GM21423 (cell line): ENCODE measurements at regions not wholly inside any gene's neighbourhood (a gene's known extent, or its start where the extent isn't known, plus 50 kb on each side); places are given as distances from the start of the nearest gene placed in this dataset.
"Not testable (repeated sequence)": the region's sequence is repeated elsewhere in the genome, so short reads cannot be mapped to it uniquely, and the experiment has no call there.

ENCODE experiments used
- ATAC-seq: cut with Tn5 transposase; IDR thresholded peaks from one replicate; pipeline ENCODE4 v1.9.1; 2021; ENCODE audit warnings: mild to moderate bottlenecking, moderate library complexity; ENCODE audit not compliant: unreplicated experiment

DNA sequence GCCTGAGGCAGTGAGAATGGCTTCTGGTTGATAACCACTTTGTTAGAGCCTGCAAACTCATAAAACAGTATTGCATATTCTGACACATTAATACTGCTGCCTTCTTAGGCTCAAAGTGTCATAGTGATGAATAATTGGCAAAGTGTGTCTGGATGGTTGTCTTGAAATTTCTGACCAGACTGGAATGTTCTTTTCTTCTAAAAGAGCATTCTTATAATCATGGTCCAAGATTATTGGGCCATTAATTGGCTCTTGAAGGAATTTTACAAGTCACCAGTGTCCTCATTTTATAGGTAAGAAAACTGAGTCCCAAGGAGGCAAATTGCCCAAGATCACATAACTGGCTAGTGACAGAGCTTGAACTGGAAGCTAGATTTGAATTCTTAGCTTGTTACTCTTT lies 111.7 kb downstream of the PCSK1 start:
- no peak for ATAC-seq

DNA sequence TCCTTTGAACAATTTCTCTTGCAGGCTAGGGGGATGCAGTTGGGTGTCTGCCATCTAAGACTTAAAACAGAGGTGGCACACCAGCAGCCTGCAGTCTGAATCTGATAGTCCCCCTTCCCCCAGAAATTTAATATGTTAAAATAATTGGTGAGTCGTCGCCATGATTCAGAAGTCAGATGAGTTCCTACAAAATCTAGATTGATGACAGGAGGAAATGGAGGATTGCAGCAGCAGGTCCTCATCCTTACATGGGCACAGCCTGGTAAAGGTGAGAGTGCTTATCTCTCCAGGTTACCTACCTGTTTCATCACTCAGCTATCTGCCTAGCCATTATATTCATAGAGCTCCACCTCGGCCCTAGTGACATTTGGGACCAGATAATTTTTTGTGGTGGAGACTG lies 112.3 kb downstream of the PCSK1 start:
- no peak for ATAC-seq

DNA sequence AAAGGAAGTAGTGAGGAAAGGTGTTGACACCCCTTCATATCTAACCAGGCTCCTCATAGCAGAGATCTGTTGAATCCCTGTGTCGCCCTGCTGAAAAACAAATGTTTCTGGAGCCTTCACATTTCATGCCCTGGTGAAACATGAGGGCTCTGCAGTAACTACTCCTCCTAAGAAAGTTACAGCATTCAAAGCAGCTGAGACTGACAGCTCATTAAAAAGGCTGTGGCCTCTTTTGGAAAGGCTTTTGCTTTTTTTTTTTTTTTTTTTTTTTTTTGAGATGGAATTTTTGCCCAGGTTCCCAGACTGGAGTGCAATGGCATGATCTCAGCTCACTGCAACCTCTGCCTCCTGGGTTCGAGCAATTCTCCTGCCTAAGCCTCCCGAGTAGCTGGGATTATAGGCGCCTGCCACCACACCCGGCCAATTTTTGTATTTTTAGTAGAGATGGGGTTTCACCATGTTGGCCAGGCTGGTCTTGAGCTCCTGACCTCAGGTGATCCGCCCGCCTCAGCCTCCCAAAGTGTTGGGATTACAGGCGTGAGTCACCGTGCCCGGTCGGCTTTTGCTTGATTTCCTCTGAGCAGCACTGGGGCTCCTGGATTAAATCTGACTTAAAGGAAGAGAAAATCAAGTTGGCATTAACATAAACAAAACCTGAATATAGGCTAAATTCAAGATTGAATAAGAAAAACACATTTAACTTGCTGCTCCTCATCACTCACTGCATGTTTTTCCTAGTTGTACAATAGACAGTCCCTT lies 112.9 kb downstream of the PCSK1 start:
- not testable (repeated sequence) for ATAC-seq

DNA sequence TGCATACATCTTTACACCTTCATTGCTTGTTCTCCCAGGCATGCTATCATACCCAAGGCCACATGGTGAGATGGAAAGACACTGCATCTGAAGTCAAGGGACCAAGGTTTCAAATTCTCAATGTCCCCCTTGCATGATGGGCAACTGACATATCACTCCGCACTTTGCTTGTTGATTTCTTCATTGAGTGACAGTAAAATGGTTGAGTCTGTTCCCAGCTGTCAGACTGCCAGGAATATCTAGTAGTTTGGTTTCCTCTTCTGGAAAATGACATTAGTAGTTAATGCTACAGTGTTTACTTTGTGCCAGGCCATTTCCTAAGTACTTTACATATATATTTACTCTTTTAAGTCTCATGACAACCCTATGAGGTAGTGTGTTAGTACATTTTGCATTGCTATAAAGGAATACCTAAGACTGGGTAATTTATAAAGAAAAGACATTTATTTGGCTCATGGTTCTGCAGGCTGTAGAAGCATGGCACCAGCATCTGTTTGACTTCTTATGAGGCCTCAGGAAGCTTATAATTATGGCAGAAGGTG lies 114.4 kb downstream of the PCSK1 start:
- ATAC-seq: no peak

DNA sequence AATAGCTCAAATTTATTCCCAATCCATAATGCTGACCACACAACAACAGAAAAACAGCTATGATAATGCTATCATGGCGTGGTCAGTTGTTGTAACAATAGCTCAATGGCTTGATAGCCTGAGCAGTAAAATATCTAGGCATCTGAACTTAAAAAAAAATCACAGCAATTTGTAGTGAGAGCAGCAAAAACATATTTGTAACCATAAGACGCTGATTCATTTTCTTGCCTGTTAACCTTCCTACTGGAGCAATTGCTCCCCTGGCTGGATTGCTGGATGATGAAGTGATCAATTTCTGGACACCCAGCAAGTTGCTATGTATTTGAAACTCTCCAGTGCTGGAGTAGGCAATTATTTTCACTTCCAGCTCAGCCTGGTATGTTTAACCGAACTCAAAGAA lies 115.1 kb downstream of the PCSK1 start:
- ATAC-seq: no peak

DNA sequence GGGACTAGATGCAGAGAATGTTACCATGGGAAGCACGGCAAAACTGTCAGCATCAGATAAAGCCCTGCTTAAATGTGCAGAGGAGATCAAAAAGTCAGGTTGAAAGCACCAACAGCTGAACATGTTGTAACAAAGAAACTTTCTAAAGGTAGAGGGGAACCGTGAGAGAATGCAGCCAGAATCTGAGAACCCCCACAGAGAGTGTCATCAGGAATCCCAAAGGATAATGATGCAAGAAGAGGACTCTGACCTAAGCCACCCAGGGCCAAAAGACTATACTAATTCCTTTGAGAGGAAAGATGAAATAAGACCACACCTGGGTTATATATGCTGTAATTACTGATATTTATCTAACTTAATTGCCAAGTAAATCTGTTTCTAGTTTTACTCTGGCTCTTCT lies 116.6 kb downstream of the PCSK1 start:
- no peak for ATAC-seq

DNA sequence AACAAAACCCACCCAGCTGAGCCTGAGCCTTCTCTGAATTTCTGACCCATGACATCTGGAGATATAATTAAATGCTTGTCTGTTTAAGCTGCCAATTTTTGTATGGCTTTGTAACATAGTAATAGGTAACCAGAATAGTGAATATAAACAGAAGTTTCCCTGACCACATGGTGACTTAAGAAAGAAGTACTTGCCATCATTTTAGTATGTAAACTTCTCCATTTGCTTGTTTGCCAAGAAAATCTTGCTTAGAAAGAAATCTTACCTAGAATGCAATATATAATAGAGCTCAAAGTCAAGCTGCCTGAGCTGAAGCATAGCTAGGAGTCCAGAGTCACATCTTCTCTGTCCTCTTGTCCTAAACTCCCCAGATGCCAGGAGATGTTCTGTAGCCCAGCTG lies 117.0 kb downstream of the PCSK1 start:
- no peak for ATAC-seq

DNA sequence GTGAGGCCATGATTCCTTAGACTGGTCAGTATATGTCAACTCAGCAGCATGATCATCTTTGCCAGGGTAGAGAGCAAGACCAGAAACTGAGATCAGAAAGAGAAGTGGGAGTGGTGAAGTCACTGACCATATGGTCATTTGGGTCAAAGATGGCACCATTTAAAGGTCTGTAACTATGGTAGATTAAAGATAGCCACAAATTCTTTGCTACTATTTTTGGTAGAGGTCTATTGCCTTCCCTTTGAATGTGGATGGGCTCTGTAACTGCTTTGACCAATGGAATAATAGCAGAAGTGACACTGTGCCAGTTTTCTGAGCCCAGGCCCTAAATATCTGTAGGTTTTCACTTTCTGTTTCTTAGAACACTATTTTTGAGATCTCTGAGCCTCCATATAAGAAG lies 117.6 kb downstream of the PCSK1 start:
- peak; percentile 51 for ATAC-seq

DNA sequence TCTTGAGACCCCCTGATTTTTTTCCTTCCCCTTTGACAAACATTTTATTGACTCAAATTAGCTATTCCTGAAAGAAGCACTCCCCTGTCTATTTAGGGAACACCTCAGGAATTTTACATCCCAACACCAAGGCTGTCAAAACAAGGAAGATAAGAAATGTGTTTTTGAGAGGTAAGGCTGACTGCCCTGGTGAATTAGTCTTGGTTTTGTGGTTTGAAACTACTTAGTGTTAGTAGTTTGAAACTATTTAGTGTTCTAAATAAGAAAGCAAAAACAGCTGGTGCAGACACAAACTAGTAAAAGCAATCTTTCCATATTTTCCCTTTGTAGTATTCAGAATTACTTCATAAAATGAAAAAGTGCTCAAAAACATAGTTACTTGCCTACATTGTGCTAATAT lies 120.7 kb downstream of the PCSK1 start:
- no peak for ATAC-seq

DNA sequence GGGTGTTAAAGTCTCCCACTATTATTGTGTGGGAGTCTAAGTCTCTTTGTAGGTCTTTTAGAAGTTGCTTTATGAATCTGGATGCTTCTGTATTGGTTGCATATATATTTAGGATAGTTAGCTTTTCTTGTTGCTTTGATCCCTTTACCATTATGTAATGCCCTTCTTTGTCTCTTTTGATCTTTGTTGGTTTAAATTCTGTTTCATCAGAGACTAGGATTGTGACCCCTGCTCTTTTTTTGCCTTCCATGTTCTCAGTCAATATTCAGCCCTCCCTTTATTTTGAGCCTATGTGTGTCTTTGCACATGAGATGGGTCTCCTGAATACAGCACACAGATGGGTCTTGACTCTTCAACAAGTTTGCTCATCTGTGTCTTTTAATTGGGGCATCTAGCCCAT lies 126.0 kb downstream of the PCSK1 start:
- not testable (repeated sequence) for ATAC-seq

DNA sequence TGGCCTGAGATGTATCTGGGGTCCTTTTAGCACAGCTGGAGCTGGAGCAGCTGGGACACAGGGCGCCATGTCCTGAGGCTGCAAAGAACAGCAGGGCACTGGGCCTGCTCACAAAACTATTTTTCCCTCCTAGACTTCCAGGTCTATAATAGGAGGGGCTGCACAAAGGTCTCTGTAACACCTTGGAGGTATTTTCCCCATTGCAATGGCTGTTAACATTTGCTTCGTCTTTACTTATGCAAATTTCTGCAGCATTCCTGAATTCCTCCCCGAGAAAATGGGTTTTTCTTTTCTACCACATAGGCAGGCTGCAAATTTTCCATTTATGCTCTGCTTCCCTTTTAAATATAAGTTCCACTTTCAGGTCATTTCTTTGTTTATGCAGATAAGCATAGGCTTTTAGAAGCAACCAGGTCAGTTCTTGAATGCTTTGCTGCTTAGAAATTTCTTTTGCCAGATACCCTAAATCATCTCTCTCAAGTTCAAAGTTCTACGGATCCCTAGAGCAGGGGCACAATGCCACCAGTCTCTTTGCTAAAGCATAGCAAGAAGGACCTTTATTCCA lies 130.8 kb downstream of the PCSK1 start:
- no peak for ATAC-seq

DNA sequence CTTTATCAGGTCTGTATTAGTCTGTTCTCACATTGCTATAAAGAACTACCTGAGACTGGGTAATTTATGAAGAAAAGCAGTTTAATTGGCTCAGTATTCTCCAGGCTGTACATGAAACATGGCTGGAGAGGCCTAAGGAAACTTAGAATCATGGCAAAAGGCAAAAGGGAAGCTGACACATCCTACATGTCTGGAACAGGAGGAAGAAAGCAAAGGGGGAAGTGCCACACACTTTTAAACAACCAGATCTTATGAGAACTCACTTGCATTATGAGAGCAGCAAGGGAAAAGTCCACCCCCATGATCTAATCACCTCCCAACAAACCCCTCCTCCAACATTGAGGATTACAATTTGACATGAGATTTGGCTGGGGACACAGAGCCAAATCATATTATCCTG lies 132.1 kb downstream of the PCSK1 start:
- no peak for ATAC-seq

DNA sequence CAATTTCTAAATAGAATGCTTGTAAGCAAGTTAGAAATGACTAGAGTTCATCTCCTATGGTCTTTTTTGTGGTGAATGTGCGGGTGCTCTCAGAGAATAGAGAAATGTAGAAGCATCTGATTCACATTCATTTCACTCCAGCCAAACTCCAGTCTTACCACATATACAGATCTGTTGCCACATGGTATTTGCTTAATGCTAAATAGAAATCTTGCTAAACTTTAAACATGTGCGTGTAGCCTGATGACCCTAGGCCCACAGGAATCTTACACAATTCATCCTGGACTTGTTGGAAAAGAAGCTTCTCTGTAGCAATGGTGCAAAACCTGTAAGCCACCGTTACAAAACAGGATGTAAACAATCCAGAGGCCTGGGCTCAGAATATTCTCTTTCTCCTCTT lies 135.2 kb downstream of the PCSK1 start:
- ATAC-seq: no peak

DNA sequence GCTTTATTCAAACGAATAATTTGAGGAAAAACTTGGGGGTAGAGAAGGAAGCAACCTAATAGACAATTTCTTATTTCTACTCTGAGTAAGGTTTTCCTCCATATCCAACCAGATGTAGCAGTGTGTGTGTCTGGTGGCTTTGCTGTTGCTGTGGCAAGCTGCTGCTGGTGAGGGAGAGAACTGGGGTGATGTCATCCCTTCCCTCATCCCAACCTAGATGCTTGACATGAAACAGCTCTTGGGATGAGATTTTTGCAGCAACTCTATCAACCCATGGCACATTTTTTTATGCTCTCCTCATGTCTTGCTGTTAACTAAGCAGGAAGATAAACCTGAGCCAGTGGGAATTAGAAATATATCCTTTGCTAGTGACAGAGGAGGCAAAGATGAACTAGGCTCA lies 135.8 kb downstream of the PCSK1 start:
- ATAC-seq: no peak

DNA sequence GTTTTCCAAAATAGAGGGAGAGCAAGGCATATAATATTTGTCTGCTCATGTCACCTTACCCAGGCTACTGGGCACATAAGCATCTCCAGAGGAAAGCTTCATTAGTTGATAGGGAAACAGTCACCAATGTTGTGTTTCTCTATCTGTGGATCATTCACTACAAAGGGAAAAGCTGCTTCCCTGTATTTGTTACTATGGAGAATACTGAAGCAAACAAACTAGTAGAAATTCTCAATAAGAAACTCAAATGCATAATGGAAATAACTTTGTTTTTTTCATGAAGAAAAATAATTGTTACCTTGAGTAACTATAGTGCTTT lies 138.2 kb downstream of the PCSK1 start:
- no peak for ATAC-seq

DNA sequence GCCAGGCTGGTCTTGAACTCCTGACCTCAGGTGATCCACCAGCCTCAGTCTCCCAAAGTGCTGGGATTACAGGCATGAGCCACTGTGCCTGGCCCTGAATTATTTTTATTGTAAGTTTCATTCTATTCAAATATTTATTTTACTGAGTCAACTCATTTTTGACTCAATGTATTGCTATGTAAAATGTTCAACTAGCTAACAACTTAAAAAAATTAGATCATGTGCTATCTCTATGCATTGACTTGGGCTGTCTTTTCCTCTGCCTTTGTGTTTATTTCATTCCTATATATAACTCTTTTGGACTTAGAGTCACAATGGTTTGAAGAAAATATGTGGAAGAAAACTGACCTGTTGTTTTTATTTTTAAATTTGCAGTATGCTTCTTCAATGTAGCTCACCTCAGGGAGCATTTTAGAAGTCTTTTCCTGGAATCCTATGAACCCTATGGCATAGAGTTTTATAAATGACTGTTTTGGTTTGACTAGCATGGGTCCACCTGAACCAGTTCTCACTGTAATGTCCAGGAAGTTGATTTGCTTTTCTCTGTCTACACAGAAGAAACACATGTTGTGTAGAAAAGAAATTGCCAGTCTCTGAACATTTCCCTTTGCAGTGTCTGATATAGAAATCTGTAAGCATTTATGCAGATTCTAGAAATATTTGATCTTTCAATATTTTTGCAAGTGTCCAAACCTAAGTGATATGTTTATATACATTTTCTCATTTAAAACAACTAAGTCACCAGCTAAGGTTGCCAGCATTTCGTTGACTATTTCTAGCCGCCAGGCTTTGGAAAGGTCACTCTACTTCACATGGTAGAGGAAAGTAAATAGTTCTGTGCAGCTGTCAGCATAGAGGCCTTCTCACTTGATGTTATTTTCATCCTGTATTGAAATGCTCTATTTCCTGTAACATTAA lies 138.8 kb downstream of the PCSK1 start:
- no peak for ATAC-seq

DNA sequence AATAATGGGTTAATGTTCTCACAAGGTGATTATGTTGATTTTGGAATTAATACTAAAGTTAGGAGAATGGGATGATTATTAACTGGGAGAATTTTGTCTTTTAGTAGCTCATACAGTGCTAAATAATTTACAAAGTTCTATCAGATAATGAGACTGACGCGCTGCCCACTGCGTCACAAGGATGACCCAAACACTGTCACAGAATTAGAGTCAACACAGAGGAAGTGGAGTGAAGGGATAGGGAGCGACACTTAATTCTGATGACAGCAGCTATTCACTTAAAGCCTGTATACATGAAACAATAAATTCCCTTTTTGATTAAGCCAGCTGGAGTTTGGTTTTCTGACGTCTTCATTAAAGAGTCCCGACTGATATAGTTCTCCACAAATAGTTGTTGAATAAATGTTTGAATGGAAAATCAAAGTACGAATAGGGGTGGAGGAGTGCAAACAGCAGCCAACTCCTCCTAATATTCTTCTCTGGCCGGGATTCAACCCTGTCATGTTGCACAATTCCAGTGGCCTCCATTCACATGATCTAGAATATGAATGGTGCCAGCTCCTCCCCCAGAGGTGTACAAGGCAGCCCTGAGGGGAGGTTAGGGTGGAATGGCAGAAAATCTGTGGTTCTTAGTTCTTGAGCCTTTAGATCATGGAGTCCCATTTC lies 140.3 kb downstream of the PCSK1 start:
- no peak for ATAC-seq

DNA sequence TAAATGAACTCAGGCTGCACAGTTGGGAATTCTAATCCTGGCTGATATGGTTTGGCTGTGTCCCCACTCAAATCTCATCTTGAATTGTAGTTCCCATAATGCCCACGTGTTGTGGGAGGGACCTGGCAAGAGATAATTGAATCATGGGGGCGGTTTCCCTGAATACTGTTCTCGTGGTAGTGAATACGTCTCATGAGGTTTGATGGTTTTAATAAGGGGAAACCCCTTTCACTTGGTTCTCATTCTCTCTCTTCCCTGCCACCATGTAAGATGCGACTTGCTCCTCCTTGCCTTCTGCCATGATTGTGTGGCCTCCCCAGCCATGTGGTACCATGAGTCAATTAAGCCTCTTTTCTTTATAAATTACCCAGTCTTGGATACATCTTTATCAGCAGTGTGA lies 143.8 kb downstream of the PCSK1 start:
- ATAC-seq: not testable (repeated sequence)

DNA sequence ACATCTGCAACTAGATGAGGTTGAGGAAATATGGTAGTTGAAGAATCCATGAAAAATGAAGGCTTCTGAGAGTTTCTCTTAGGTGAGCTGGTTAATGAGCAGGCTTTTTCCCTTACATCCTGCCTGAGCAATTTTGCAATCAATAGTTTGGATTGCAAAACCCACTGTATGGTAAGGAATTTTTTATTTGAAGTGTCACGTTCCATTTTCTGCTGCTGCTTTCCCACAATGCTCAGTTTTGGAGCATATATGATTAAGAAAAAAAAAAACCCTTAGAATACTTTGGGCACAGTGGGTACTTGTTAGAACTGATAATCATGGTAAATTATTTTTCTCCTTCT lies 144.2 kb downstream of the PCSK1 start:
- no peak for ATAC-seq

DNA sequence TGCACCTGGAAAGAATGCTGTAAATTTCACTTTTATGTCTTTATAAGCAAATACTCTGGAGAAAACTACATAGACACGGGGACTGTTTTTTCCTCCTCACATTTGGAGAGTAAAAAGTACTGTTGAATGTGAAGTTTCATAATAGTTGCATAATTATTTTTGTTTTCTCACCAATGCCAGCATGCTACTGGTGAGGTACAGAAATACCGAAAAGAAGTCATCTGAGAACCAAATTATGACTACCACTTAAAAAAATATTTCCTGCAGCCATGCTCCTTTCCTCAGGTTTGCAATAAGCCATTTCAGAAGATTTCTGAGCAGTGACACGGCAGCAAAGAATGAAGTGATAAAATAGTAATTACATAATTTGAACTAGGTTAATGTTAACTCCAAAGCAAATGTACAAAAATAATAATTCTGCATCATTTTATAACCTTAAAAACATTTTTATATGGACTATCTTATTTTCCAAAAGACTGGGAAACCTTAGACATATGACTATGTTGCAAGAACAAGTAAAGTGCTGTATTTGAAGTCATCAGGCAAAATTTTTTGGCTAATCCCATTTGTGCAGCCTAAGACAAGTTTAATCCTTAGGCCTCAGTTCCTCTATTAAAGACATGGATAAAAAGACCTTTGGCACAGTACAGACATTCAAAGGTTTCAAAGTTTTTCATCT lies 144.7 kb downstream of the PCSK1 start:
- ATAC-seq: no peak

DNA sequence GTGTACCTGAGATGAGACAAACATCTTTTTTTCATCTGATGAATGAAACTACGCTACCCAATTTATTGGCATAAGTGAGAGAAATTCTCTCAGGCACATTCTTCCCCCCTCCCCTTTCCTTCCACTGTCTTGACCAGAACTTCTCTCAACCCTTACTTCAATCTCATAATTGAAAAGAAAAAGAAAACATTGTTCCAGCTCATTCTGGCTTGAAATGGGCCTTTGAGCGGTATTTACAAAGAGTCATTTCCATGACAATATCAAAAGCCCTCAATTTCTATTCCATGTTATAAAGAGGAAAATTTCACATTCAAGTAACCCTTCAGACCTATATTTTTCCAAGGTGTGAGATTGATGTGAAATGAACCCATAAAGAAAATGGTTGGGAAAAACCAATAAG lies 145.9 kb downstream of the PCSK1 start:
- ATAC-seq: no peak
